H1 (cell line): ENCODE measurements at regions not wholly inside any gene's neighbourhood (a gene's known extent, or its start where the extent isn't known, plus 50 kb on each side); places are given as distances from the start of the nearest gene placed in this dataset.

Experiments used
- CTCF ChIA-PET: fragments of 300-600 bp; sonication (Branson Sonifier 250); formaldehyde crosslinking; loops from one replicate; lab custom pipeline; 2021; ENCODE audit not compliant: partially characterized antibody; lab: Charles Lee
- POLR2A ChIA-PET: fragments of 300-600 bp; sonication (Branson Sonifier 250); formaldehyde crosslinking; loops from one replicate; lab custom pipeline; 2021; ENCODE audit warnings: inconsistent platforms; ENCODE audit not compliant: partially characterized antibody; lab: Charles Lee
- DNase-seq, 2 experiments: peaks; one replicate each; pipeline versions ENCODE4 v3.0.0 to v3.0.0-alpha.2; 2010 to 2022; ENCODE audit warnings: low spot score in 2 of 2, low read depth in 1 of 2, mixed read lengths in 1 of 2
- FAIRE-seq: peaks from 2 replicates; lab custom pipeline; 2011; peaks lifted over from hg19 to GRCh38; lab: Jason Lieb, UNC
- H2AFZ ChIP-seq: 2 replicates; pipeline ENCODE4 v1.8.1; 2012; ENCODE audit warnings: low read length, inconsistent platforms
- H2AK5ac ChIP-seq: 2 replicates; pipeline ENCODE4 v1.6.1; 2013; ENCODE audit warnings: low read depth, low read length
- H2BK120ac ChIP-seq: replicated peaks from 2 replicates; pipeline ENCODE3; 2013; ENCODE audit warnings: low read depth, low read length, inconsistent platforms
- H2BK12ac ChIP-seq: 2 replicates; pipeline ENCODE4 v1.6.1; 2013; ENCODE audit warnings: low read depth, low read length
- H2BK15ac ChIP-seq: 2 replicates; pipeline ENCODE4 v1.6.1; 2013; ENCODE audit warnings: low read length
- H2BK20ac ChIP-seq: 2 replicates; pipeline ENCODE4 v1.6.1; 2013; ENCODE audit warnings: low read length
- H2BK5ac ChIP-seq: 2 replicates; pipeline ENCODE4 v1.6.1; 2013; ENCODE audit warnings: low read depth, low read length
- H3K14ac ChIP-seq: 2 replicates; pipeline ENCODE4 v1.6.1; 2013; ENCODE audit warnings: inconsistent platforms; ENCODE audit not compliant: insufficient read length
- H3K18ac ChIP-seq: 2 replicates; pipeline ENCODE4 v1.6.1; 2013; ENCODE audit warnings: low read length; ENCODE audit errors: extremely low read depth
- H3K23ac ChIP-seq: 2 replicates; pipeline ENCODE4 v1.6.1; 2013; ENCODE audit warnings: inconsistent platforms; ENCODE audit not compliant: insufficient read length
- H3K23me2 ChIP-seq: 2 replicates; pipeline ENCODE4 v1.6.1; 2013; ENCODE audit warnings: low read depth, low read length
- H3K27ac ChIP-seq: 2 replicates; pipeline ENCODE4 v1.6.1; 2011; ENCODE audit warnings: low read depth, low read length, inconsistent platforms
- H3K27me3 ChIP-seq, 4 experiments: replicated peaks in 1 of 4; 1 replicate in 1 of 4; 2 replicates in 3 of 4; pipeline versions ENCODE4 v1.6.1 to v1.8.1; 2011 to 2013; ENCODE audit warnings: low read length in 3 of 4, mild to moderate bottlenecking in 3 of 4, inconsistent platforms in 2 of 4, mixed read lengths in 2 of 4, moderate library complexity in 1 of 4; ENCODE audit not compliant: control insufficient read depth in 3 of 4, insufficient read depth in 3 of 4; ENCODE audit errors: extremely low read depth in 1 of 4
- H3K36me3 ChIP-seq, 4 experiments: 2 replicates each; pipeline versions ENCODE4 v1.6.1 to v1.8.1; 2011 to 2013; ENCODE audit warnings: mild to moderate bottlenecking in 4 of 4, low read length in 3 of 4, moderate library complexity in 2 of 4, control low read depth in 1 of 4, inconsistent platforms in 1 of 4; ENCODE audit not compliant: insufficient read depth in 4 of 4, control insufficient read depth in 2 of 4
- H3K4ac ChIP-seq: replicated peaks from 2 replicates; pipeline ENCODE3; 2013; ENCODE audit warnings: low read length, low read depth, mixed read lengths, inconsistent platforms; ENCODE audit not compliant: insufficient read length
- H3K4me1 ChIP-seq, 4 experiments: replicated peaks in 1 of 4; 1 replicate in 1 of 4; 2 replicates in 3 of 4; pipeline versions ENCODE4 v1.6.1 to v1.8.1; 2011 to 2013; ENCODE audit warnings: low read length in 3 of 4, inconsistent platforms in 2 of 4, mixed read lengths in 1 of 4; ENCODE audit not compliant: insufficient read depth in 4 of 4, control insufficient read depth in 3 of 4
- H3K4me2 ChIP-seq, 2 experiments: 2 replicates each; pipeline versions ENCODE4 v1.6.1 to v1.8.1; 2011 to 2013; ENCODE audit warnings: low read depth in 2 of 2, low read length in 2 of 2, control low read depth in 1 of 2, inconsistent platforms in 1 of 2, mild to moderate bottlenecking in 1 of 2; ENCODE audit not compliant: insufficient read depth in 1 of 2
- H3K4me3 ChIP-seq, 4 experiments: fragments of 200-600, 300-600 bp in 1 of 4; sonication (generic), shearing (Covaris generic), sonication (Bioruptor Twin) in 1 of 4; 2 replicates each; pipeline versions ENCODE4 v1.5.1 to v1.8.1; 2011 to 2016; ENCODE audit warnings: low read length in 4 of 4, low read depth in 3 of 4, control low read depth in 2 of 4, inconsistent platforms in 2 of 4, mild to moderate bottlenecking in 2 of 4, mixed read lengths in 1 of 4, moderate library complexity in 1 of 4; ENCODE audit not compliant: insufficient read depth in 2 of 4; ENCODE audit errors: extremely low read depth in 1 of 4
- H3K56ac ChIP-seq: replicated peaks from 2 replicates; pipeline ENCODE3; 2013; ENCODE audit warnings: low read depth, mild to moderate bottlenecking, mixed read lengths, low read length, inconsistent platforms; ENCODE audit not compliant: insufficient read length
- H3K79me1 ChIP-seq: 2 replicates; pipeline ENCODE4 v1.6.1; 2013; ENCODE audit warnings: low read depth, low read length, control low read depth
- H3K79me2 ChIP-seq, 2 experiments: 2 replicates each; pipeline versions ENCODE4 v1.6.1 to v1.8.1; 2012 to 2013; ENCODE audit warnings: low read length in 2 of 2, mild to moderate bottlenecking in 2 of 2, inconsistent platforms in 1 of 2; ENCODE audit not compliant: insufficient read depth in 2 of 2, control insufficient read depth in 1 of 2
- H3K9ac ChIP-seq, 4 experiments: replicated peaks in 1 of 4; 1 replicate in 1 of 4; 2 replicates in 3 of 4; pipeline versions ENCODE4 v1.6.1 to v1.8.1; 2011 to 2013; ENCODE audit warnings: low read depth in 3 of 4, low read length in 3 of 4, control low read depth in 2 of 4, mild to moderate bottlenecking in 2 of 4, moderate library complexity in 2 of 4, inconsistent platforms in 1 of 4; ENCODE audit errors: extremely low read depth in 1 of 4
- H3K9me3 ChIP-seq, 2 experiments: 2 replicates each; pipeline versions ENCODE4 v1.6.1 to v1.8.1; 2012 to 2013; ENCODE audit warnings: mild to moderate bottlenecking in 2 of 2, moderate library complexity in 2 of 2, control low read depth in 1 of 2, inconsistent platforms in 1 of 2, low read depth in 1 of 2, low read length in 1 of 2, mixed read lengths in 1 of 2; ENCODE audit not compliant: insufficient read depth in 2 of 2
- H4K20me1 ChIP-seq, 2 experiments: replicated peaks in 1 of 2; 2 replicates each; pipeline versions ENCODE3 to v1.8.1; 2011 to 2013; ENCODE audit warnings: inconsistent platforms in 2 of 2, low read length in 2 of 2, mild to moderate bottlenecking in 1 of 2; ENCODE audit not compliant: insufficient read depth in 2 of 2, control insufficient read depth in 1 of 2
- H4K5ac ChIP-seq: 2 replicates; pipeline ENCODE4 v1.6.1; 2013; ENCODE audit warnings: low read length, low read depth, mixed read lengths, inconsistent platforms; ENCODE audit not compliant: insufficient read length
- H4K8ac ChIP-seq: 2 replicates; pipeline ENCODE4 v1.8.0; 2013; ENCODE audit warnings: mild to moderate bottlenecking, moderate library complexity, low read length, inconsistent platforms; ENCODE audit not compliant: insufficient read depth; ENCODE audit errors: extremely low read depth
- H4K91ac ChIP-seq: replicated peaks from 2 replicates; pipeline ENCODE3; 2013; ENCODE audit warnings: low read length, mixed read lengths, inconsistent platforms; ENCODE audit not compliant: insufficient read length
- CTBP2 ChIP-seq: IDR thresholded peaks from 2 replicates; pipeline ENCODE4 v1.7.0; 2011; ENCODE audit warnings: borderline replicate concordance, mild to moderate bottlenecking, moderate library complexity, mixed read lengths, low read length; ENCODE audit not compliant: insufficient read depth, insufficient read length
- JUN ChIP-seq: IDR thresholded peaks from 2 replicates; pipeline ENCODE4 v1.6.1; 2011; ENCODE audit warnings: low read depth, mild to moderate bottlenecking, improper control_type of control experiment, low read length
- JUND ChIP-seq: IDR thresholded peaks from 2 replicates; pipeline ENCODE4 v1.6.1; 2011; ENCODE audit warnings: mild to moderate bottlenecking, improper control_type of control experiment, low read length
- RFX5 ChIP-seq: IDR thresholded peaks from 2 replicates; pipeline ENCODE4 v1.6.1; 2011; ENCODE audit warnings: low read depth, low read length, improper control_type of control experiment, borderline replicate concordance
- WGBS, 2 experiments: shearing (Covaris generic) in 1 of 2; methylation state at CpG; one replicate each; pipeline versions ENCODE4 v1.1.6 to v1.1.7; 2013 to 2015; ENCODE audit warnings: low lambda C conversion rate in 2 of 2, mixed read lengths in 2 of 2, inconsistent platforms in 1 of 2, low coverage in 1 of 2, missing lambda C conversion rate in 1 of 2; ENCODE audit not compliant: insufficient replicate concordance in 2 of 2, insufficient coverage in 1 of 2, insufficient read length in 1 of 2; ENCODE audit errors: extremely low coverage in 1 of 2, missing lambda C conversion rate in 1 of 2; 5-methylcytosine and 5-hydroxymethylcytosine counted together

- no peaks in the 10 kb centered on the region for H3K4me1 ChIP-seq
- H2BK5ac ChIP-seq, result no peak overlapping the region
- H4K20me1 ChIP-seq, result no peaks in the 10 kb centered on the region
- DNase-seq, result no peak
- no peaks in the 10 kb centered on the region for H3K23me2 ChIP-seq
- no peak overlapping the region for H3K9ac ChIP-seq
- no peak overlapping the region for H3K27ac ChIP-seq
- H3K79me2 ChIP-seq, result no peaks in the 10 kb centered on the region
- no peak overlapping the region for H4K5ac ChIP-seq
- no peak overlapping the region for H3K14ac ChIP-seq
- no peaks in the 10 kb centered on the region for H3K9me3 ChIP-seq
- no peak overlapping the region for H2BK120ac ChIP-seq
- H2AFZ ChIP-seq, result no peak overlapping the region
- no peak overlapping the region for H3K23ac ChIP-seq
- no peak overlapping the region for H4K91ac ChIP-seq
- H3K4ac ChIP-seq, result no peak overlapping the region
- H3K4me3 ChIP-seq, result no peak overlapping the region
- no peak overlapping the region for H3K18ac ChIP-seq
- CTCF ChIA-PET, result interaction anchor here (0.6 kb wide), 1 partner anchor 514 kb away, joined by 3 read pairs; no protein-coding TSS in a partner anchor
- H4K8ac ChIP-seq, result no peak overlapping the region
- no peaks in the 10 kb centered on the region for H3K79me1 ChIP-seq
- no peak overlapping the region for H2BK15ac ChIP-seq
- WGBS, 2 experiments, result 82% methylated on average over 3 of the region's 3 CpGs; no CpG with 5 or more reads in 1 of the 2 experiments
- POLR2A ChIA-PET, result no interaction called here
- FAIRE-seq, result no peak
- no peaks in the 10 kb centered on the region for H3K36me3 ChIP-seq
- H2BK20ac ChIP-seq, result no peak overlapping the region
- no peak overlapping the region for H2BK12ac ChIP-seq
- H3K56ac ChIP-seq, result no peak overlapping the region
- H2AK5ac ChIP-seq, result no peak overlapping the region
- H3K27me3 ChIP-seq, result no peaks in the 10 kb centered on the region
- H3K4me2 ChIP-seq, result no peak overlapping the region
- TF ChIP-seq CTBP2 (no peak), JUND (no peak), RFX5 (no peak), JUN (no peak)
These were observed 1802.9 kb upstream of the WWC1 start for GRCh38 chr5:166488560-166488959.
